Aorta (tissue), 5 donors: ENCODE measurements at regions not wholly inside any gene's neighbourhood (a gene's known extent, or its start where the extent isn't known, plus 50 kb on each side); places are given as distances from the start of the nearest gene placed in this dataset.
"Not testable (repeated sequence)": the region's sequence is repeated elsewhere in the genome, so short reads cannot be mapped to it uniquely, and the experiment has no call there.

Experiments
- ATAC-seq: fragments of 200-7000 bp; cut with Tn5 transposase; one replicate; pipeline ENCODE4 v1.9.1; 2022; ENCODE audit warnings: moderate library complexity; ENCODE audit not compliant: low FRiP score
- DNase-seq, 2 donors: peaks; one replicate each; pipeline ENCODE4 v3.0.0-alpha.2; 2020
- H3K27ac ChIP-seq, 2 donors: one replicate each; pipeline ENCODE4 v1.5.1; 2013; ENCODE audit warnings: low read length in 2 of 2, mild to moderate bottlenecking in 2 of 2, moderate library complexity in 2 of 2, control low read depth in 1 of 2, inconsistent platforms in 1 of 2, low read depth in 1 of 2
- H3K27me3 ChIP-seq, 2 donors: one replicate each; pipeline ENCODE4 v1.6.1; 2013; ENCODE audit warnings: control low read depth in 1 of 2, low read length in 1 of 2, mild to moderate bottlenecking in 1 of 2, moderate library complexity in 1 of 2; ENCODE audit not compliant: insufficient read depth in 2 of 2, control insufficient read depth in 1 of 2
- H3K36me3 ChIP-seq, 2 donors: one replicate each; pipeline ENCODE4 v1.6.1; 2013; ENCODE audit warnings: control low read depth in 1 of 2, low read length in 1 of 2, mild to moderate bottlenecking in 1 of 2; ENCODE audit not compliant: insufficient read depth in 2 of 2, control insufficient read depth in 1 of 2
- H3K4me1 ChIP-seq, 2 donors: one replicate each; pipeline ENCODE4 v1.6.1; 2013; ENCODE audit warnings: low read length in 2 of 2, control low read depth in 1 of 2, mild to moderate bottlenecking in 1 of 2, moderate library complexity in 1 of 2; ENCODE audit not compliant: insufficient read depth in 2 of 2, control insufficient read depth in 1 of 2
- H3K4me3 ChIP-seq, 2 donors: one replicate each; pipeline ENCODE4 v1.5.1; 2013; ENCODE audit warnings: low read length in 2 of 2, control low read depth in 1 of 2, mild to moderate bottlenecking in 1 of 2
- H3K9me3 ChIP-seq: one replicate; pipeline ENCODE4 v1.6.1; 2013; ENCODE audit warnings: mild to moderate bottlenecking, low read length; ENCODE audit not compliant: control insufficient read depth
- WGBS, 2 donors: extraction: QIAGEN DNeasy Blood & Tissue Kit; methylation state at CpG; one replicate each; pipeline ENCODE4 v1.1.7; 2013; 5-methylcytosine and 5-hydroxymethylcytosine counted together
- intact Hi-C, 2 donors: fragments of 100-400 bp; cut with DNase I; formaldehyde crosslinking; loops; one replicate each; pipeline versions ENCODE4 v1.14.2 to v1.15.0; 2022
- donor health status: healthy with polysubstance abuse.
- donor health status: Bipolar disorder and iron deficiency.
- donor health status: DM: no; HTN: no; CAD: no.
- donor health status: DM: no; HTN: no; CAD: no.
- donor health status: DM: yes; HTN: yes; CAD: no.

DNA sequence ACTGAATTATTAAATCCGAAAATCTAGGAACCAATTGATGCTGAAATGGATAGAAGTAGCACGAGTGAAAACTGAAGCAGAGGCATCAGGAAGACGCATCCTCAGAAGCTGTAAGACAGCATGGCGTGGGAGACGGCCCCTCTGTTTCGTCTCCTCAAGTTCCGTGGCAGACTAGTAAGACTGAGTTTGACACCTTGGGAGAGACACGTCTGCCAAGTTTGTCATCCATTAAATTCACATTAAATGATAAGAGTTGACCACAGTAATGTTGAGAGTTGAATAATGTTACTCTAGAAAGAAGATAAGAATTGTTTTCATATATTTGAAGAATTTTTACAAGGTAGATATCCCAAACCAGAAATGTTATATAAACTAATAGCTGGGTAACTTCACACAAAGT is 736.1 kb upstream of the FRG1 start:
- Histone ChIP-seq H3K4me1 (no peaks in the 10 kb centered on the region), H3K4me3 (no peak overlapping the region), H3K36me3 (no peaks in the 10 kb centered on the region), H3K9me3 (no peaks in the 10 kb centered on the region), H3K27ac (no peak overlapping the region), H3K27me3 (no peaks in the 10 kb centered on the region)
- 90 to 91% methylated on average over 8 of the region's 8 CpGs for WGBS, 2 donors
- DNase-seq (no peak), ATAC-seq (no peak)
- intact Hi-C loops, result no loop called here

DNA sequence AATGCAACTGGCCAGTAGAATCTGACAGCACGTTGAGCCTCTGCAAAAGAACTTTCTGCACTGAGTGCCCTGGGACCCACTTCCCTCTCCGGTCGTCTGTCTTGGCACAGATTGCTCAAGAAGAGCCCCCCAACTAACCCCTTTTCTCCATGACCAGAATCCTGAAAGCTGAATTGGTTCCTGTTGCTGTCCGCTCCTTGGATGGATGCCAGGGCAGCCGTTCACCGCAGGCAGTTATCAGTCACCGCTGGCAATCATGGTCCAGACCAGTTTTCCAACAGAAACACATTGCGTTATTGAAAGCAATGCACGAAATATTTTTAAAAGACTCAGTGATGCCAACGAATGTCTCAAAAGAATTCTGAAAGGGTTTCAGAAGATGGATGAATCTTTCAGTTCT is 733.7 kb upstream of the FRG1 start:
- Histone ChIP-seq H3K27ac (no peak overlapping the region), H3K4me3 (peak overlapping the region in 1 of 2 donors; percentile 59), H3K27me3 (no peaks in the 10 kb centered on the region), H3K4me1 (no peaks in the 10 kb centered on the region), H3K9me3 (no peaks in the 10 kb centered on the region), H3K36me3 (no peaks in the 10 kb centered on the region)
- intact Hi-C loops, result no loop called here
- DNase-seq (no peak), ATAC-seq (no peak)
- 1 to 4% methylated on average over 10 of the region's 10 CpGs for WGBS, 2 donors

DNA sequence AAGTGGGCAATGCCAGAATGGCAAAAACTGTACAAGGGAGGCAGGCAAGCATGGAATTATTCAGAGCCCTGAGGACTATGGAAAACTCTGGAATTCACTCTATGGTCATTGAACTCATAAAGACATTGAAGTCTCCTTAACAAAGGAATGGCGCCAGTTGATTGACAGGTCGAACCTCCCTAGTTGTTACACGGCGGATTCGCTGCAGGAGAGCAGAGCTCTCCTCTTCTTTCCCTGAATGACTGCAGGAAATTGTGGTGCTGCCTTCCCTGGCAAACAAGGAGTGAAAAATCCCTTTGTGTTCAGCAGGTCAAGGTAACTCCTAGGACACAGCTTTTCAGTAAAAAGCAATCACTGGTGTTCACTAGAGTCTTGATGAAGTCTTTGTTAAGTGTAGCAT is 732.8 kb upstream of the FRG1 start:
- H3K27me3 ChIP-seq, result no peaks in the 10 kb centered on the region
- H3K36me3 ChIP-seq, result no peaks in the 10 kb centered on the region
- H3K27ac ChIP-seq, result no peak overlapping the region
- no peaks in the 10 kb centered on the region for H3K9me3 ChIP-seq
- no peaks in the 10 kb centered on the region for H3K4me1 ChIP-seq
- intact Hi-C loops, result no loop called here
- DNase-seq (no peak), ATAC-seq (no peak)
- no peak overlapping the region for H3K4me3 ChIP-seq
- 90 to 93% methylated on average over 5 of the region's 5 CpGs for WGBS, 2 donors

DNA sequence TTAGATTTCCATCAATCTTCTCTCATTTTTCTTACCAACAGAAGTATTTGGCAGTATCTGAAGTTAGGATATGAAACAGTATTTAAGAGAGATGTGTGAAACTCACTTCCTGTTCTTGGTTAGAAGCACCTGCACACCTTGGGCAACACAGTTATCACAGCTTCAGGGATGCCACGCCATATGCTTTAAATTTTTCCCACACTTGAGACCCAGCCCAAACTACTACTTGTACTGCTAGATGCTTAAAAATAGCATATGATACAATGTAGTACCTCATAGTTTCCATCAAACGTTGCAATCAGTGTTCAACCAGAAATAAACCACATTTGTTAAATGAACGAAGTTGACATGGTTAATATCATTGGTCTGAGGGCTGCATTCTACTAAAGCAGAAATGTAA is 725.1 kb upstream of the FRG1 start:
- DNase-seq, result no peak
- H3K36me3 ChIP-seq, result no peaks in the 10 kb centered on the region
- no peaks in the 10 kb centered on the region for H3K4me1 ChIP-seq
- ATAC-seq, result no peak
- 7 to 9% methylated on average over 3 of the region's 3 CpGs for WGBS, 2 donors
- H3K9me3 ChIP-seq, result no peaks in the 10 kb centered on the region
- no peak overlapping the region for H3K27ac ChIP-seq
- H3K4me3 ChIP-seq, result no peak overlapping the region
- no peaks in the 10 kb centered on the region for H3K27me3 ChIP-seq
- intact Hi-C loops, result no loop called here

DNA sequence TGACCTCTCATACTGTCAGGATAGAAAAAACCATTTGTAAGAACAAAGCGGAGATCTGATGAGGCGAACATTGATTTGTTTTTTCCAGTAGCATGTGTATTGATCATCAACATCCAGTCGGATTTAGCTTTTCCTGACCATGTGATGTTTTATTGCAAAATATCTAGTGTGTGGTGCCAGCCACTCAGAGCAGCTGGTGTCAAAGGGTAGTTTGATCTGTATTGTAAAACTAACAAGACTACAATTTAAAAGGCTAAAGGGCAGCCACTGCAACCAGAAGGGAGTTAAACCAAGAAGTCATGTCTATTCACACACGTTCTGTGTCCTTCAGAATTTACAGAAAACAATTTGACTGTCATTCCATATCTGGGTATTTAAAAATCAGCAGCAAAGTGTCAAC is 719.0 kb upstream of the FRG1 start:
- no peak overlapping the region for H3K27ac ChIP-seq
- intact Hi-C loops, result no loop called here
- H3K36me3 ChIP-seq, result no peaks in the 10 kb centered on the region
- DNase-seq, result no peak
- WGBS, 2 donors, result 76 to 86% methylated on average over 4 of the region's 4 CpGs
- no peak for ATAC-seq
- no peaks in the 10 kb centered on the region for H3K9me3 ChIP-seq
- no peak overlapping the region for H3K4me3 ChIP-seq
- no peaks in the 10 kb centered on the region for H3K4me1 ChIP-seq
- no peaks in the 10 kb centered on the region for H3K27me3 ChIP-seq

DNA sequence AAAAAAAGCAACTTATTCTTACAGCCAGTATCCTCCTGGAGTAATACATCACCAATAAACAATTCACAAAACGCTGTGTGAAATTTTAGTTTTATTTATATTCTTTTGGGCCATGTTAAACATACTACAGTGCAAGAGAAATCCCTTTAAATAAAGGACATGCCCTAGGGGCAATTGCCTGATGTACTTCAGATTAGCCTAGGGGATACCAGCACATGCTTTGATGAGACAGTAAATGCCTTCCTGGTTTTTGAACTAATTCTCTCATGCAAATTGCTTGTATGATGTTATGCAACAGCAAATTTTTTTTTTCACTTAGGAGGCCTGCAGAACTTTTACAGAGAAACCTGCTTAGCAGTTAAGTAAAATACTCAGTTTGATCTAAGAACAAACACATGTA is 711.9 kb upstream of the FRG1 start:
- 23 to 28% methylated on average over 1 of the region's 1 CpG for WGBS, 2 donors
- peaks cover 2% of the 10 kb centered on the region for H3K9me3 ChIP-seq
- H3K4me3 ChIP-seq, result no peak overlapping the region
- H3K4me1 ChIP-seq, result no peaks in the 10 kb centered on the region
- ATAC-seq (no peak), DNase-seq (no peak)
- intact Hi-C loops, result no loop called here
- H3K36me3 ChIP-seq, result no peaks in the 10 kb centered on the region
- no peak overlapping the region for H3K27ac ChIP-seq
- no peaks in the 10 kb centered on the region for H3K27me3 ChIP-seq

DNA sequence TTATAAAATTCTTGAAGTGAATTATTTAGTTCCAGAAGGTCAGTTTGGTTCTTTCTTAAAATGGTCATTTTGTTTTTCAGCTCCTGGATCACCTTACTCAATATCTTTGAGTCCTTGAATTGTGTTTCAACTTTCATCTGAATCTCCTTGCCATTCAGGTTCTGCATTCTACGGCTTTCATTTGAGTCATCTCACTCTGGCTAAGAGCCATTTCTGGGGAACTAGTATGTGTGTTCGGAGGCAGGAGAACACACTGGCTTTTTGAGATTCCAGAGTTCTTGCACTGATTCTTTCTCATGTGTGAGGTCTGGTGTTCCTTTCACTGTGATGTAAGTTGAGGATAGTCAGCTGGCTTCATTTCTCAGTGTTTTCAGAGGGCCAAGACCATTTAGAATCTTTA is 708.4 kb upstream of the FRG1 start:
- H3K27me3 ChIP-seq, result no peaks in the 10 kb centered on the region
- intact Hi-C loops, result no loop called here
- DNase-seq, result no peak
- H3K4me3 ChIP-seq, result no peak overlapping the region
- no peaks in the 10 kb centered on the region for H3K36me3 ChIP-seq
- no peak overlapping the region for H3K27ac ChIP-seq
- WGBS, 2 donors, result 5 to 49% methylated on average over 2 of the region's 2 CpGs
- ATAC-seq, result no peak
- peaks cover 2% of the 10 kb centered on the region for H3K9me3 ChIP-seq
- no peaks in the 10 kb centered on the region for H3K4me1 ChIP-seq

DNA sequence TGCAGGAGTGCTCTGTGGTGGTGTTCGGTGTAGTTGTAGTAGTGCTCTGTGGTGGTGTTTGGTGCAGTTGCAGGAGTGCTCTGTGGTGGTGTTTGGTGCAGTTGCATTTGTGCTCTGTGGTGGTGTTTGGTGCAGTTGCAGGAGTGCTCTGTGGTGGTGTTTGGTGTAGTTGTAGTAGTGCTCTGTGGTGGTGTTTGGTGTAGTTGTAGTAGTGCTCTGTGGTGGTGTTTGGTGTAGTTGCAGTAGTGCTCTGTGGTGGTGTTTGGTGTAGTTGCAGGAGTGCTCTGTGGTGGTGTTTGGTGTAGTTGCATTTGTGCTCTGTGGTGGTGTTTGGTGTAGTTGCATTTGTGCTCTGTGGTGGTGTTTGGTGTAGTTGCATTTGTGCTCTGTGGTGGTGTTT is 706.9 kb upstream of the FRG1 start:
- H3K4me1 ChIP-seq, H3K4me3 ChIP-seq, DNase-seq, H3K9me3 ChIP-seq, H3K36me3 ChIP-seq, intact Hi-C loops, H3K27me3 ChIP-seq, H3K27ac ChIP-seq, ATAC-seq: not testable (repeated sequence)
- no CpG with 5 or more reads among the region's 1 CpG for WGBS, 2 donors

DNA sequence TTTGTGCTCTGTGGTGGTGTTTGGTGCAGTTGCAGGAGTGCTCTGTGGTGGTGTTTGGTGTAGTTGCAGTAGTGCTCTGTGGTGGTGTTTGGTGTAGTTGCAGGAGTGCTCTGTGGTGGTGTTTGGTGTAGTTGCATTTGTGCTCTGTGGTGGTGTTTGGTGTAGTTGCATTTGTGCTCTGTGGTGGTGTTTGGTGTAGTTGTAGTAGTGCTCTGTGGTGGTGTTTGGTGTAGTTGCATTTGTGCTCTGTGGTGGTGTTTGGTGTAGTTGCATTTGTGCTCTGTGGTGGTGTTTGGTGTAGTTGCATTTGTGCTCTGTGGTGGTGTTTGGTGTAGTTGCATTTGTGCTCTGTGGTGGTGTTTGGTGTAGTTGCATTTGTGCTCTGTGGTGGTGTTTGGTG is 705.7 kb upstream of the FRG1 start:
- H3K27ac ChIP-seq, H3K4me1 ChIP-seq, H3K36me3 ChIP-seq, DNase-seq, H3K27me3 ChIP-seq, H3K9me3 ChIP-seq, H3K4me3 ChIP-seq, intact Hi-C loops, ATAC-seq: not testable (repeated sequence)

DNA sequence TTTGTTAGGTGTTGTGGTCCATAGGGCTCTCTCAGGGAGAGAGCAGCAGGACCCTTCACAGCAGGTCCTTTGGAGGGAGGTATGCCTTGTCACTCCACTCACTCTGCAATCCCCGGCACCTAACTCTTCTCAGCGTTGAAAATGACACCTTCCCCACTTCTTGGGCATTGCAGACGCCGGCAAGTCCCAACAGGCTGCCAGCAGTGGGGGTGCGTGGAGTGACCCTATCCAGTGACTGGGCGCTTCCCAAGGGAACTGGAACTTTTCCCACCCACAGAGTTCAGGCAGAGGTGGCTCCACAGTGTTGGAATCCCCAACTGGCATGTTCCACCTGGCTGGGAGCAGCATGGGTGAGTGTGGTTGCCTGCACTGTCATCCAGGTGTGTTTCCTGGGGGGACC is 705.1 kb upstream of the FRG1 start:
- Histone ChIP-seq H3K4me3 (no peak overlapping the region), H3K9me3 (no peaks in the 10 kb centered on the region), H3K36me3 (no peaks in the 10 kb centered on the region), H3K4me1 (no peaks in the 10 kb centered on the region), H3K27ac (no peak overlapping the region), H3K27me3 (no peaks in the 10 kb centered on the region)
- DNase-seq (no peak), ATAC-seq (no peak)
- intact Hi-C loops, result no loop called here
- WGBS, 2 donors, result 92 to 95% methylated on average over 6 of the region's 6 CpGs
